ENCODE measurements at regions not wholly inside any gene's neighbourhood (a gene's known extent, or its start where the extent isn't known, plus 50 kb on each side); places are given as distances from the start of the nearest gene placed in this dataset.

- Histone ChIP-seq H3K4me3 (no peak overlapping the region), H3K4me1 (ENCODE audit: control insufficient read depth in 1 of 2, low read depth in 2 of 2) (no peaks in the 10 kb centered on the region), H3K9me3 (no peaks in the 10 kb centered on the region), H3K27me3 (replicated peaks; ENCODE audit: insufficient read depth) (no peaks in the 10 kb centered on the region), H3K27ac (no peak overlapping the region), H3K36me3 (no peaks in the 10 kb centered on the region)
- ATAC-seq (ENCODE audit: insufficient number of reproducible peaks, low FRiP score, low read depth) (no peak), DNase-seq (ENCODE audit: low spot score) (no peak)
- no peak for TF ChIP-seq CTCF (IDR thresholded peaks at IDR 0.05)
These were observed 502.3 kb upstream of the FOXG1 start for GRCh38 chr14:28264306-28264705.

- DNase-seq (ENCODE audit: low spot score), result no peak
- Histone ChIP-seq H3K9me3 (no peaks in the 10 kb centered on the region), H3K27ac (no peak overlapping the region), H3K4me1 (ENCODE audit: control insufficient read depth in 1 of 2, low read depth in 2 of 2) (no peaks in the 10 kb centered on the region), H3K4me3 (no peak overlapping the region), H3K36me3 (no peaks in the 10 kb centered on the region), H3K27me3 (replicated peaks; ENCODE audit: insufficient read depth) (no peaks in the 10 kb centered on the region)
- TF ChIP-seq CTCF (IDR thresholded peaks at IDR 0.05), result no peak
- ATAC-seq (ENCODE audit: insufficient number of reproducible peaks, low FRiP score, low read depth), result no peak
These were observed 494.3 kb upstream of the FOXG1 start for GRCh38 chr14:28272270-28272669.

GRCh38 chr14:28280530-28280929 lies 486.1 kb upstream of the FOXG1 start:
- DNase-seq (ENCODE audit: low spot score) (no peak), ATAC-seq (ENCODE audit: insufficient number of reproducible peaks, low FRiP score, low read depth) (no peak)
- Histone ChIP-seq H3K4me3 (no peak overlapping the region), H3K27ac (no peak overlapping the region), H3K27me3 (replicated peaks; ENCODE audit: insufficient read depth) (no peaks in the 10 kb centered on the region), H3K36me3 (no peaks in the 10 kb centered on the region), H3K4me1 (ENCODE audit: control insufficient read depth in 1 of 2, low read depth in 2 of 2) (no peaks in the 10 kb centered on the region), H3K9me3 (no peaks in the 10 kb centered on the region)
- no peak for TF ChIP-seq CTCF (IDR thresholded peaks at IDR 0.05)

- Histone ChIP-seq H3K9me3 (no peaks in the 10 kb centered on the region), H3K4me3 (no peak overlapping the region), H3K27me3 (replicated peaks; ENCODE audit: insufficient read depth) (no peaks in the 10 kb centered on the region), H3K27ac (no peak overlapping the region), H3K36me3 (no peaks in the 10 kb centered on the region), H3K4me1 (ENCODE audit: control insufficient read depth in 1 of 2, low read depth in 2 of 2) (no peaks in the 10 kb centered on the region)
- no peak for TF ChIP-seq CTCF (IDR thresholded peaks at IDR 0.05)
- ATAC-seq (ENCODE audit: insufficient number of reproducible peaks, low FRiP score, low read depth) (no peak), DNase-seq (ENCODE audit: low spot score) (no peak)
These were observed 485.5 kb upstream of the FOXG1 start for GRCh38 chr14:28280997-28281598.

GRCh38 chr14:28284546-28285300 lies 481.9 kb upstream of the FOXG1 start:
- Histone ChIP-seq H3K36me3 (no peaks in the 10 kb centered on the region), H3K9me3 (no peaks in the 10 kb centered on the region), H3K27ac (no peak overlapping the region), H3K27me3 (replicated peaks; ENCODE audit: insufficient read depth) (no peaks in the 10 kb centered on the region), H3K4me1 (ENCODE audit: control insufficient read depth in 1 of 2, low read depth in 2 of 2) (no peaks in the 10 kb centered on the region), H3K4me3 (no peak overlapping the region)
- no peak for DNase-seq (ENCODE audit: low spot score)
- no peak for ATAC-seq (ENCODE audit: insufficient number of reproducible peaks, low FRiP score, low read depth)
- no peak for TF ChIP-seq CTCF (IDR thresholded peaks at IDR 0.05)
